Lower lobe of right lung (tissue), 2 donors: ENCODE measurements at regions not wholly inside any gene's neighbourhood (a gene's known extent, or its start where the extent isn't known, plus 50 kb on each side); places are given as distances from the start of the nearest gene placed in this dataset.

ENCODE experiments used
- ATAC-seq, 2 donors: fragments of 200-7000 bp; cut with Tn5 transposase; one replicate each; pipeline ENCODE4 v1.9.1; 2020 to 2022; ENCODE audit warnings: mild to moderate bottlenecking in 2 of 2, moderate library complexity in 2 of 2
- DNase-seq: peaks from one replicate; pipeline ENCODE4 v3.0.0-alpha.2; 2020
- H3K27ac ChIP-seq: fragments of 200-600 bp; one replicate; pipeline ENCODE4 v1.8.0; 2022
- H3K27me3 ChIP-seq: fragments of 200-600 bp; one replicate; pipeline ENCODE4 v1.8.0; 2022; ENCODE audit warnings: low read depth
- H3K36me3 ChIP-seq: fragments of 200-600 bp; one replicate; pipeline ENCODE4 v1.8.0; 2022; ENCODE audit warnings: mild to moderate bottlenecking
- H3K4me1 ChIP-seq: fragments of 200-600 bp; one replicate; pipeline ENCODE4 v1.8.0; 2022
- H3K4me3 ChIP-seq: fragments of 200-600 bp; one replicate; pipeline ENCODE4 v1.8.0; 2022; ENCODE audit warnings: mild to moderate bottlenecking
- H3K9me3 ChIP-seq: fragments of 200-600 bp; one replicate; pipeline ENCODE4 v1.8.0; 2022
- intact Hi-C: fragments of 100-400 bp; cut with DNase I; formaldehyde crosslinking; loops from one replicate; pipeline ENCODE4 v1.11.0; 2022
- TF ChIP-seq, protein P1 (sequence below): fragments of 200-600 bp; IDR thresholded peaks from one replicate; pipeline ENCODE4 v1.8.0; 2022; ENCODE audit warnings: antibody characterized with exemption, mild to moderate bottlenecking
- donor health status: DM: no; HTN: yes; CAD: no; lungs with severe emphysema.

DNA sequence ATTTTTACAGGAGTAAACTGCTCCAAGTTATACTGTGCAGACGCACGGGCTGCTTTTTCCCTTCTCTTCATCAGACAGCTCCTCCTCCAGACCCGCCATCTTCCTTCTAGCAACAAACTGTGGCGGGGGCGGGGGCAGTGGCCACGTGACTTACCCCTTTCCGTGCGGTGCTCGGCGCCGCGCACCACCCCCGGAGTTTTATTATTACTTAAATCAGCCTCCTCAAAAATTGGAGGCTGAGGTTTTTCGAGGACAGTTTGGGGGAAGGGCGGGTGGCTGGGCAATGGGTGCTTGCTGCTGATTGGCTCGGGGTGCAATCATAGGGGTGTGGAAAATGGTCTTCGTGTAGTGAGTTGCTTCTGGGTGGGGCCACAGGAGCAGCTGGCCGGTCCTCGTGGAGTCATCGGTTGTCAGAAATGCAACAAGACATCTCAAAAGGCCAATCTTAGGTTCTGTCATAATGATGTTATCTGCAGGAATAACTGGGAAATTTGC lies 77.1 kb upstream of the MFGE8 start:
- intact Hi-C loops: no loop called here
- no peaks in the 10 kb centered on the region for H3K9me3 ChIP-seq
- H3K36me3 ChIP-seq: no peaks in the 10 kb centered on the region
- no peak overlapping the region for H3K27ac ChIP-seq
- no peaks in the 10 kb centered on the region for H3K27me3 ChIP-seq
- ATAC-seq (no peak), DNase-seq (no peak)
- TF ChIP-seq, protein P1, sequence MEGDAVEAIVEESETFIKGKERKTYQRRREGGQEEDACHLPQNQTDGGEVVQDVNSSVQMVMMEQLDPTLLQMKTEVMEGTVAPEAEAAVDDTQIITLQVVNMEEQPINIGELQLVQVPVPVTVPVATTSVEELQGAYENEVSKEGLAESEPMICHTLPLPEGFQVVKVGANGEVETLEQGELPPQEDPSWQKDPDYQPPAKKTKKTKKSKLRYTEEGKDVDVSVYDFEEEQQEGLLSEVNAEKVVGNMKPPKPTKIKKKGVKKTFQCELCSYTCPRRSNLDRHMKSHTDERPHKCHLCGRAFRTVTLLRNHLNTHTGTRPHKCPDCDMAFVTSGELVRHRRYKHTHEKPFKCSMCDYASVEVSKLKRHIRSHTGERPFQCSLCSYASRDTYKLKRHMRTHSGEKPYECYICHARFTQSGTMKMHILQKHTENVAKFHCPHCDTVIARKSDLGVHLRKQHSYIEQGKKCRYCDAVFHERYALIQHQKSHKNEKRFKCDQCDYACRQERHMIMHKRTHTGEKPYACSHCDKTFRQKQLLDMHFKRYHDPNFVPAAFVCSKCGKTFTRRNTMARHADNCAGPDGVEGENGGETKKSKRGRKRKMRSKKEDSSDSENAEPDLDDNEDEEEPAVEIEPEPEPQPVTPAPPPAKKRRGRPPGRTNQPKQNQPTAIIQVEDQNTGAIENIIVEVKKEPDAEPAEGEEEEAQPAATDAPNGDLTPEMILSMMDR: no peak
- H3K4me3 ChIP-seq: no peak overlapping the region
- no peaks in the 10 kb centered on the region for H3K4me1 ChIP-seq

- Histone ChIP-seq H3K27ac (no peak overlapping the region), H3K27me3 (no peaks in the 10 kb centered on the region), H3K9me3 (no peaks in the 10 kb centered on the region), H3K4me3 (no peak overlapping the region), H3K4me1 (no peaks in the 10 kb centered on the region), H3K36me3 (no peaks in the 10 kb centered on the region)
- DNase-seq: no peak
- ATAC-seq: no peak
- TF ChIP-seq, protein P1: no peak
- intact Hi-C loops: no loop called here
These were observed 79.0 kb upstream of the MFGE8 start for GRCh38 chr15:88992216-88992615.

DNA sequence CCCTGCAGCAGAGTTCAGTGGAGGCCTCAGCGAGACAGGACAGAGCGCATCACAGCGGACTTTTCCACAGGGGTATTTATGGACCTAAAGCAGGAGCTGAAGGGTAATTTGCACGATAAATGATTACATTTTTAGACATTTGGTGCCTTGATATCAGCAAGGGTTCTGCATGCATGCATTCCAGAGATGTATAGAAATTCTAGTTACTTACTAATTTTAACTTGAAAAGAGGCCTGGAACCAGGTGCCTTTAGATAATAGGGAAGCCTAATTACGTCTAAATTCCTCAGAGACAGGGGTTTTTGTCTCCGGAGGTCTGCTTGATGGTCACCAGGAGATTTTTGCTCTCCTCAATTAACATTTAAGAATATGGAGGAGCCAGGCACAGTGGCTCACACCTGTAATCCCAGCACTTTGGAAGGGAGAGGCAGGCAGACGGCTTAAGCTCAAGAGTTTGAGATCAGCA lies 79.8 kb upstream of the MFGE8 start:
- no peaks in the 10 kb centered on the region for H3K27me3 ChIP-seq
- H3K36me3 ChIP-seq: no peaks in the 10 kb centered on the region
- no peak overlapping the region for H3K27ac ChIP-seq
- ATAC-seq: no peak
- no peaks in the 10 kb centered on the region for H3K4me1 ChIP-seq
- TF ChIP-seq, protein P1: no peak
- intact Hi-C loops: no loop called here
- no peaks in the 10 kb centered on the region for H3K9me3 ChIP-seq
- no peak overlapping the region for H3K4me3 ChIP-seq
- no peak for DNase-seq

- Histone ChIP-seq H3K36me3 (no peaks in the 10 kb centered on the region), H3K9me3 (no peaks in the 10 kb centered on the region), H3K27ac (no peak overlapping the region), H3K4me3 (no peak overlapping the region), H3K27me3 (no peaks in the 10 kb centered on the region), H3K4me1 (no peaks in the 10 kb centered on the region)
- ATAC-seq (no peak), DNase-seq (no peak)
- TF ChIP-seq, protein P1: no peak
- intact Hi-C loops: no loop called here
These were observed 80.5 kb upstream of the MFGE8 start for GRCh38 chr15:88993662-88994061.

DNA sequence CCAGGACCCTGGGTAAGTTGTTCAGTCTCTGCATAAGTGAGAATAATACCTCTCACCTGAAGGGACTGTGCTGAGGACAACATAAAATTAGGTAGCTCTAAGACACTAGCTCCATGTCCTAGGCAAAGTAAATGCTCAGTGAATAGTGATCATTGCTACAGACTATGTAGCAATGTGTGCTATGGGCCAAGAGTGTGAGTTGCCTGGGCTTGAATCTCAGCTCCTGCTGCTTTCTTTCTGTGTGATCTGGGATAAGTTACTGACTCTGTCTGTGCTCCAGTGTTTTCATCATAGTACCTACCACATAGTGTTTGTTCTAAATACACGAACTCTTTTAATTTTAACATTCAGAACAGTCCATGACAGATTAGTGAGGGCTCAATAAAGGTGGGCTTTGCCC lies 81.1 kb upstream of the MFGE8 start:
- Histone ChIP-seq H3K27ac (no peak overlapping the region), H3K27me3 (no peaks in the 10 kb centered on the region), H3K36me3 (no peaks in the 10 kb centered on the region), H3K4me3 (no peak overlapping the region), H3K4me1 (no peaks in the 10 kb centered on the region), H3K9me3 (no peaks in the 10 kb centered on the region)
- ATAC-seq (no peak), DNase-seq (no peak)
- TF ChIP-seq, protein P1: no peak
- intact Hi-C loops: no loop called here

DNA sequence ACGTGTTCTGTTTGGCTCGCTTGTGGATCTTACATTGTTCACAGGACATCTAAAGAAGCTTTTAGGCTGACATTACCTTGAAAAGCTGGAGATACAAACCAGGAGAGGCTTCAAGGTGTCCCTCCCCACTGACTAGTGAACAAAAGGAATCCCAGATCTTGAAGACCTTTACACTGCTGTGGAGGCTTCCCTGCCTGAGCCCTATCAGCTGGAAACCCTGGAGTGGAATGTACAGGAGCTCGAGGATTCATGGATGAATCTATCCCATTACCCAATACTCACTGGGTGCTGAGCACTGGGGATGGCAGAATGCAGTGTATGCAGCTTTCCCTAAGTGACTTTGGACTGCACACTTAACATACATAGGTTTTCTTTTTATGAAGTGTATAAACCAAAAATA lies 82.3 kb upstream of the MFGE8 start:
- H3K9me3 ChIP-seq: no peaks in the 10 kb centered on the region
- DNase-seq (no peak), ATAC-seq (no peak)
- no peaks in the 10 kb centered on the region for H3K27me3 ChIP-seq
- H3K36me3 ChIP-seq: no peaks in the 10 kb centered on the region
- no peak overlapping the region for H3K4me3 ChIP-seq
- H3K27ac ChIP-seq: no peak overlapping the region
- TF ChIP-seq, protein P1: no peak
- intact Hi-C loops: no loop called here
- H3K4me1 ChIP-seq: no peaks in the 10 kb centered on the region
